Activated CD4-positive, alpha-beta T cell treated with anti-CD3 and anti-CD28 coated beads for 1 hour (primary cell): ENCODE measurements at regions not wholly inside any gene's neighbourhood (a gene's known extent, or its start where the extent isn't known, plus 50 kb on each side); places are given as distances from the start of the nearest gene placed in this dataset.
"Not testable (repeated sequence)": the region's sequence is repeated elsewhere in the genome, so short reads cannot be mapped to it uniquely, and the experiment has no call there.

ENCODE experiments used
- DNase-seq: peaks from one replicate; pipeline ENCODE4 v3.0.0-alpha.2; 2020

DNA sequence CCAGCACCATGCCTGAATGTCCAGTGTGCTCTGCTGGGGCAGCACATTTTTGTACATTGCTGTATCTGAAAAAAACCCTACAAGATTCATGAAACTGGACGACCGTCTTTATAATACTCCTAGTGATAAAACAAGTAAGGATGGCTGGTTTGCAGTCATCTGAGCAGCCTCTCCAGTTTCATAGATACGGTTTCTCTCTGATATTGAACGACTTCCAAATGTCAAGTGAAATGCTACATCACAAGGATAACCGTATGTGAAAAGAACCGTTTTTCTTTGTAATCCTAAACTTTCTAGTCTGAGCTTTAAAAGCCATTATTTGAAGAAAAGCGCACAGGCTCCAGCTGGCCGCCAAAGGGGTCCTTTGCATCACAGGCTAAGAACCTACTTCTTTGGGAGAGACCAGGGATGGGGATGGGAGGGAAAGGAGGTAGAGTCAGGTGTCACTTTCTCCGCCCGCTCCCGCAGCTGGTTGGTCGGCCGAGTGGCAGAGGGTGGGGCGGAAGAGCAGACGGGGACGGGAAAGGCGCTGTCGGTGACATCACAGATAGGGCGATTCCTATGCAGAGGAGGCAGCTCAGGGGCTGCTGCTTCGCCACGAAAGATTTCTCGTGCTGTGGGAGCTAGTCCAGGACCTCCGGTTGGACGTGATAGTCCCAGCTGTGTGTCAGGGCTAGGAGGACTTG, 180.4 kb upstream of the NOTCH2NLA start:
- not testable (repeated sequence) for DNase-seq

DNA sequence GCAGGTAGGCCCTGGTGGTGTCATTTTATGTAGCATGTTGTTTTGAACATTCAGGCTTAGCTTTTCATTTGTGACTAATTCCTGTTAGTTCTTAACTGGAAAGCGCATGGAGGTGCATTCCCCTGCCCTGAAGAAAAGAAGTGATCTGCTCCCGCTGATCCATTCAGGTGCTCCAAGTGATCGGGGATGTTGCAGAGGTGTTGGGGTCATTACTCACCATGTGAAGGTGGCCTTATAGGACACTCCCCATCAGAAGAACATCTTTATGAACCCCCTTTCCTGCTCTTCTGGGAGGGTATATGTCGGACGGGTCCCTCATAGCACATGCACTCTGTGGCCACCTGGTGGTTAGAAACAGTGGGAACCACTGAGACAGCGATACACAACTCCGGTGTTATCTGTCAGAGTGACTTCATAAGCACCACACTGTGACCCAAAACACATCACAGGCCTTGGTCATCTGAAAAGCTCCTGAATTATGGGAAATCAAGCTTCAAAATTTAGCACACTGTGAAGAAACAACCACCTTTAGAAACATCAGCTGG, 172.5 kb upstream of the NOTCH2NLA start:
- DNase-seq: not testable (repeated sequence)

DNA sequence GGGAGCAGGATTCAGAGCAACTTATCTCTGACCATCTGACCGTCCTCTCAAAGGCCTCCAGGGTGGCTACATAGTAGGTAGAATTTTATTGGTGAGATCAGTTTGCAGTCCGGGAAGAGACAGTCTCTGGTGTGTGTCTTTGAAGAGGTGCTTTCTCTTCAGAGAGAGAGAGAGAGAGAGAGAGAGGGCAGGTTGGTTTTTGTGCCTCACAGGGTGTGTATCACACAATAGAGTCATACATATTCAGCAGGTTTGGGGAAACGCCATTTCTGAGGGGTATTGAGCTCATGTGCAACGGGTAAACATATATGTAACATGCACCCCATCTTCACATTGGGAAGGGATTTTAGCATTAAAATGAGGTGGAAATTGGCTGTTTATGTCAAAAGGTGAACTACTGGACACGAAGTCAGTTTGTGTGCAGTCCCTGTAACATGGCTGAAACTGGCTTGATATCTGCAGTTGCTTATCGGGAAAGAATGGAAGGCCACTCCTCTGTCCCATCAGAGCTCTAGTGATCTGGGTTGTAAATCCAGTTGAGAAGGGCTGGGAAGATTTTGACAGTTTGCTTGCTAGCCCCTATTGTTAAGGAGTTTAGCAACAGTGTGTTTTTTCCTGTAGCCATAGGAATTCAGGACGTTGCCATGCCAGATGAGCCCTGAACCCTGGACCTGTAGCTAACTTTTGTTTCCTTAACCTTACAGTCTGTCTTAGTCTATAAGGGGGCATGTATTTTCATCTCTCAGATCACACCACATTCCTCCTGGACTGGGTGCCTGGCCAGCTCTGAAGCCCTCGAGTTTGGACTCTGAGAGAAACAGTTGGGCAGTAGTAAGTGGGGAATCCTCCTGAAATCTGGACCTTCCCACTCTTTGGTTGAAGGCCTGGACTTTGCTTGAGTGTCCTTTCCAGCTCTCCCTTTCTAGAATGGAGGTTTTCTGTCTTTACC, 171.6 kb upstream of the NOTCH2NLA start:
- not testable (repeated sequence) for DNase-seq

DNA sequence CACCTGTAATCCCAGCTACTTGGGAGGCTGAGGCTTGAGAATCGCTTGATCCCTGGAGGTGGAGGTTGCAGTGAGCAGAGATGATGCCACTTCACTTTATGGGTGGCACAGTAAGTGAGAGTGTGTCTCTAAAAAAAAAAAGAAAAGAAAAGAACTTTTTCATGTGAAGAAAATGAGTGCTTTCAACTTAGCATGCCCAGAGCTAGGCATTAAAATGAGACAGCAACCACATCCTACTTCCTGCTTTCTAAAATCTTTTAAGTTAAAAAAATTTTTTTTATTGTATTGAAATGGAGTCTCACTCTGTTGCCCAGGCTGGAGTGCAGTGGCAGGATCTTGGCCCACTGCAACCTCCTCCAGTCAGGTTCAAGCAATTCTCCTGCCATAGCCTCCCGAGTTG, 170.4 kb upstream of the NOTCH2NLA start:
- DNase-seq: not testable (repeated sequence)

DNA sequence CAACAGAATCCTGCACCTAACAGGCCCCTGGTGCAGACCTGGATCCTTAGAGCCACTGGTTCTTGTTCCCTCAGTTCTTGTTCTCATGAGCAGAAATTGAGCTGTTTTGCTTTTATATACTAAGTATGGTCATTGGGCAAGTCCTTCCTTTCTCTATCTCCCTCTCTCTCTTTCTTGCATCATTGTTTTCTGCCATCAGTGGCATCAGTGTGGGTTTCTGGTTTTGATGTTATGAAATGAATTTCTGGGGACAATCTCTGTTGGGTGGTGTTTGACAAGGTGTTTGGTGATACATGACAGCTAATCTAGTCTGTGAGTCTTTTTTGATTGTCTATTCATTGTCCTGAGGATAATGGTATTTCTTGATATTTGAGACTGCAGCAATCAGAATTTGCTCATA, 168.0 kb upstream of the NOTCH2NLA start:
- DNase-seq: not testable (repeated sequence)

DNA sequence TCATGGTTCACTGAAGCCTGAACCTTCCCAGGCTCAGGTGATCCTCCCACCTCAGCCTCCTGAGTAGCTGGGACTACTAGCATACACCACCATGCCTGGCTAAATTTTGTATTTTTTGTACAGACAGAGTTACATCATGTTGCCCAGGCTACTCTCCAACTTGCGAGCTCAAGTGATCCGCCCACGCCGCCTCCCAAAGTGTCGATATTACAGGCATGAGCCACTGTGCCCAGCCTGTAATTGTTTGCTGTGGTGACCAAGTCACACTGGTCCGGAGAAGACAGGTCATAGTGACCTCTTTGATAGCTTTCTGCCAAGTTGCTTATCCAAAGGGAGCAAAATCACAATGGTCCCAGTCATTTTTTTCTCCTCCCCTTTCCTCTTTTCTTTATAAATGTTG, 167.4 kb upstream of the NOTCH2NLA start:
- DNase-seq: not testable (repeated sequence)

DNA sequence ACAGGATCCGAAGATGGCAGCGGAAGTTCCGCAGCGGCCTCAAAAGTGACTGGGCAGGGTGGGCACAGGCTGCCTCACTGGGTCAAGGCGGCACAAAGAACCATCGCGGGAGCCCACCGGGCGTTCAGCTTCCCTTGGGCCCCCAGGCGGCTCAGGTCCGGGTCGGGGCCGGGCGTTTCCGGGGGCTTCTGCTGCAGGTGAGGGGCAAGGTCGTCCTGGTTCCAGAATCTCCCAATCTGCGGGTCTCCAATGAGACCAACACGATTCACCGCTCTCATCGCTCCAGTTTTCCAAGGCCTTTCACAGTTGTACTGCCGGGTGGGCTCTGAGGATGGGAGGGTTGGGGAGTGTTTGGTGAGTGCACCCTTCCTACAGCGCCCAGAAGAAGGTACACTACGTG, 165.0 kb upstream of the NOTCH2NLA start:
- DNase-seq: not testable (repeated sequence)

DNA sequence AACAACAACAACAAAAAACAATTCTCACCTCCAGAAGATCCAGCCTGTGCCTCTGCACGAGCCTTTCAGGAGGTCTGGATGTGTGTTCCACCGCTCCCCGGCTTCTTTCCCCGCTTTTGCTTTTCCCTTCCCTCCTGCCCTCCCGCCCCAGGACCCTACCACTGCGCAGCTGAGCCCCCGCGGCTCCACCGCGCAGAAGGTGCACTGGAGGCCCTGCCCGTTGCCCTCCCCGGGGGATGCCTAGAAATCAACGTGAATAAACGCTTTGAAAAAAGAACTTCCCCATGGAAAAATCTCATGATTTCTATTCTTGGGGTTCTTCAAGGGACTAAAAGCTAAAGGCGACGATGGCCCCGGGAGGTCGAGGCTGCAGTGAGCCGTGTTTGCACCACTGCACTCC, 164.3 kb upstream of the NOTCH2NLA start:
- DNase-seq: not testable (repeated sequence)

DNA sequence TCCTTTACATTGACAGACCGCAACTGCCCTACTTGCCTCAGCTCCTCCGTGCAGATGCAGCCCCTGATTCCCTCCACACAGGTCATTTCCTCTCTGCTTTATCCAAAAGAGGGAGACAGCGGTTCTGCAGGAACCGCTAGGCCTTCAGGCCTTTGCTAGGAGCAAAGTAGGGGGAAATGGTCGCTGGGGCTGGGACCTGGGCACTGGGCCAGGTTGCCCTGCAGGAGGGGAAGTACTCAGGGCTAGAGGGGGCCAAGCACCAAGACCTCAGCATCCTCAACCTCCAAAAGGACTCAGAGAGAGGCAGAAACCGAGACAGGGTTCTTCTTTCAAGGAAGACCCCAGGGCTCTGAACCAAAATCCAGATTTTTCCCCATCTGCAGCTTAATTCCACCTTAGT, 160.4 kb upstream of the NOTCH2NLA start:
- not testable (repeated sequence) for DNase-seq

DNA sequence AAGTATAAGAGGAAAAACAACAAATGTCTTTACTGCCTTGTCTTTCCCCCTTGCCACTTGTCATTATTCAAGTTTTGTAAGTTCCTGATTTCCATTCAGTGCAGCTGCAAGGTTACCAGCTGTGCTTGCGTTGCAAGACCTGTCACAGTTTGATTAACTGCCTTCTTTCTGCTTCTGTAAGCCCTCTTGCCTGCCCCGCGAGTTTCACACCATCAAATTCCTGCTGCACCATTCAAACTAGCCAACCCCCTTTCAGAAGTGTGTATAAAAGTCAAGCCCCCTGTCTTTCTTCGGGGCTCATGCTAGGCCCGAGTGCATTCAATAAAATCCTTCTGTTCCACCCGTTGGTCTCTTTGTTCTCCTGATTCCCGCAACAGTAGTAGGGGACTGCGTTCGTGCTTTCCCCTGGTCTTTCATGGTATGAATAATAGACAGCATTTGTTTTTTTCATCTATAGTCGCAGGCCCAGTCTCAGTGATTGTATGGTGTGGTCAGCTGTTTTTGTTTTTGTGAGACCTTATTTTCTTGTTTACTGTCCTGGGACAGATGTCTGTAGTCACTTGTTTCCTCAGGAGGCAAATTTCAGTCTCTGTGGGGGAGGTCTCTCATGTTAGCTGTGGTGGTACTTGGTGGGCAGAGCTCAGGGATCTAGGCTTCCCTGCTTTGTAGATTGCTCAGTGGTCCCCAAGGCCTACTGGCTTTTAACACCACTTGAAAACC, 159.1 kb upstream of the NOTCH2NLA start:
- not testable (repeated sequence) for DNase-seq

DNA sequence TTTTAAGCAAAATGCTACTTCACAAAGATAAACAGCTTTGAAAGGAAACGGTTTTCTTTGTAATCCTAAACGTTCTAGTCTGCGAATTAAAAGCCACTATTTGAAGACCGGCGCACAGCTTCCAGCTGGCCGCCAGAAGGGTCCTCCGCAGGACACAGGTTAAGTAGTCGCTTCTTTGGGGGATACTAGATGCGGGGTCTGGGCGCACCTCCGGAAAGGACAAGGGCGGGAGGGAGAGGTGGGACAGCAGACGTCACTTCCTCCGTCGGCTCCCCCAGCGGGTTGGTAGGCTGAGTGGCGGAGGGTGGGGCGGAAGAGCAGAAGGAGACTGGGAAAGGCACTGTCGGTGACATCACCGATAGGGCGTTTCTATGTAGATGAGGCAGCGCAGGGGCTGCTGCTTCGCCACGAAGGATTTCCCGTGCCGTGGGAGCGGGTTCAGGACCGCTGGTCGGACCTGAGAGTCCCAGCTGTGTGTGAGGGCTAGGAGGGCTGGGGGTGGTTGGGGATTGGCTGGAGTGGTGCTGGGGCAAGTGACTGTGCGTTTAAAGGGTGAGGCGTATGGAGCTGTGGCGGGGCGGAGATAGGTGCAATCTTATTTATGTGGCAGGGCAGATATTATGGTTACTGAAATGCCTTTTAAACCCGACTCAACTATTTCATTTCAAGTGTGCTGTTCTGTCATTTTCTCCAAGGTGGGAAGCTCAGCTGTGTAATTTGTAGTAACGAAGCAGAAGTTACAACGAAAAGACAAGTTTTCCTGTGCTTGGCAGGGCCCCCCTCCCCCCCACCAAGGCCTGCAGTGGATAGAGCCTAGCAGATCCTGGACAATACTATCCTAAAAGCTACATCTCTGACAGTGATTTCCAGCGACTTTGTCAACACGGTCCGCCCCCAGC, 158.3 kb upstream of the NOTCH2NLA start:
- DNase-seq: peak; percentile 34

DNA sequence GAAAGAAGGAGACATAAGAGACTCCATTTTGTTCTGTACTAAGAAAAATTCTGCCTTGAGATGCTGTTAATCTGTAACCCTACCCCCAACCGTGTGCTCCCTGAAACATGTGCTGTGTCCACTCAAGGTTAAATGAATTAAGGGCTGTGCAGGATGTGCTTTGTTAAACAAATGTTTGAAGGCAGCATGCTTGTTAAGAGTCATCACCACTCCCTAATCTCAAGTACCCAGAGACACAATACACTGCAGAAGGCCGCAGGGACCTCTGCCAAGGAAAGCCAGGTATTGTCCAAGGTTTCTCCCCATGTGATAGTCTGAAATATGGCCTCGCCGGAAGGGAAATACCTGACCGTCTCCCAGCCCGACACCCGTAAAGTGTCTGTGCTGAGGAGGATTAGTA, 152.4 kb upstream of the NOTCH2NLA start:
- not testable (repeated sequence) for DNase-seq

DNA sequence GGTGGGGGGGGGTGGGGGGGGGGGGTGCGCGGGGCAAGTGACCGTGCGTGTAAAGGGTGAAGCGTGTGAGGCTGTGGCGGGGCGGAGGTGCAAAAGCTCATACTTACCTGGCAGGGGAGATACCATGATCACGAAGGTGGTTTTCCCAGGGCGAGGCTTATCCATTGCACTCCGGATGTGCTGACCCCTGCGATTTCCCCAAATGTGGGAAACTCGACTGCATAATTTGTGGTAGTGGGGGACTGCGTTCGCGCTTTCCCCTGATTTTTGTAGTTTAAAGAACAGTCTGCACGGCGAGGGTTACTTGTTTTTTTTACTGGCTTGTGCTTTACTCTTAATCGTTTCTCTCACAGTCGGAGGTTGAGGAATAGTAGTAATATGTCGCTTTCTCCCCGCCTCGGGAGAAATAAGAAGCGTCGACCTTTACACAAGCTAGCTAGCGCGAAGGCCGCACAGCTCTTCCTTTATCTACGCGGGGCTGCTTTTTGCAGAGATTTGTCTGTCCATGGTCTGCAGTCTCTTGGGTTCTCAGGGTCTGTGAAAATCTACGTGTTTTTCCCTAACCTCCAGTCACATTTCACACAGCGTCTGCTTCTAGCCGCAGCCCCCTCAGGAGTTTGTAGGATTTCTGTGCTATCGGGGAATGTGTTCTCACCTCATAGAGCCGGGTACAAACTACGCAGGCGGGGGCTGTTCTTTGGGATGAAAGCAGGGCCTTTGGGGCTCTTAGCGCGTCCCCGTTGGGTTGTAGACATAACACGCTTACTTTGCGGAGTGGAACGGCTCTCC, 148.1 kb upstream of the NOTCH2NLA start:
- peak; percentile 56 for DNase-seq

DNA sequence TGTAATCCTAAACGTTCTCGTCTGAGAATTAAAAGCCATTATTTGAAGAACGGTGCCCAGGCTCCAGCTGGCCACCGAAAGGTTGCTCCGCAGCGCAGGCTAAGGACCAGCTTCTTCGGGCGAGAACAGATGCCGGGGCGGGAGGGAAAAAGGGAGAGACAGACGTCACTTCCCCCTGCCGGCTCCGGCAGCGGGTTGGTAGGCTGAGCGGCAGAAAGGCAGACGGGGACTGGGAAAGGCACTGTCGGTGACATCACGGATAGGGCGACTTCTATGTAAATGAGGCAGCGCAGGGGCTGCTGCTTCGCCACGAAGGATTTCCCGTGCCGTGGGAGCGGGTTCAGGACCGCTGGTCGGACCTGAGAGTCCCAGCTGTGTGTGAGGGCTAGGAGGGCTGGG, 147.5 kb upstream of the NOTCH2NLA start:
- DNase-seq: peak; percentile 78

DNA sequence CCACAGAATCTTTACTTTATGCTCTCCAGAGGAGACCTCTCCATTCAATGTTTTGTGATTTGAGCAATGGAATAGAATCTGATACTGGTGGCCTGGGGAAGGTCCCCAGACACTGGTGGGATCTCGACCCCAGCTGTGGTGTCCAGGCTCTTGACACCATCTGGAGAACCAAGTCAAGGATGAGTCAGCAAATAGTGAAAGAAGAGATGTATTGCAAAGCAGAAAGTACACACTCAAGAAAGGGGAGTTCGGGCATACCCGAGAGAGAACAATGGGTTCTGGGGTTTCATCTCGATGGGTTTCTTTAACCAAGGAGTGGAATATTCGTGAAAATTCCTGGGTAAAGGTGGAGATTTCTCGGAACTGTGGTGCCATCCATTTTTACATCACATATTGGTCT, 146.3 kb upstream of the NOTCH2NLA start:
- DNase-seq: not testable (repeated sequence)

DNA sequence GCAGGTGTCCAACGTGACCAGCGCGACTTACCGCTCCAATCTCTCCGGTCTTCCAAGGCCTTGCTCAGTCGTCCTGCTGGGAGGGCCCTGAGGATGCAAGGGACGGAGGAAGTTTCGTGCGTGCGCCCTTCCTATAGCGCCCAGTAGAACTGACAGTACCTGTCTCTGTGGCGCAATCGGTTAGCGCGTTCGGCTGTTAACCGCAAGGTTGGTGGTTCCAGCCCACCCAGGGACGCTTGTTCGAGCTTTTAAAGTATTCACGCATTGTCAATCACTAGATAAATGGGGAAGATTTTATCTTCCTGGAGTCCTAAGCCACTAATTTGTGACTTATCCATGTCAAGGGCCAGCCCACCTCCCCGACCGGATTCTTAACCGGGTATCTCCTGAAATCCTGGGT, 141.1 kb upstream of the NOTCH2NLA start:
- peak; percentile 25 for DNase-seq

DNA sequence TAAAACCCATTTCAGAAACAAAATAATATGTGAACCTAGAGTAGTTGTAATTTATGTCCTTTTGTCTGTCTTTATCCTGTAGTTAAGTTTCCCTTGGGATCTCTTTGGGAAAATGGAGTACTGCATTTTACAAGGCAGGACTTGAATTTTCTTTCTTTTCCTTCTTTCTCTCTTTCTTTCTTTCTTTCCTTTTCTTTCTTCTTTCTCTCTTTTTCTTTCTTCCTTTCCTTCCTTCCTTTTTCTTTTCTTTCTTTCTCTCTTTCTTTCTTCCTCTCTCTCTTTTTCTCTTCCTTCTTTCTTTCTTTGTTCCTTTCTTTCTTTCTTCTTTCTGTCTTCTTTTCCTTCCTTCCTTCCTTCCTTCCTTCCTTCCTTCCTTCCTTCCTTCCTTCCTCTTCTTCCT, 126.6 kb upstream of the NOTCH2NLA start:
- DNase-seq: not testable (repeated sequence)

DNA sequence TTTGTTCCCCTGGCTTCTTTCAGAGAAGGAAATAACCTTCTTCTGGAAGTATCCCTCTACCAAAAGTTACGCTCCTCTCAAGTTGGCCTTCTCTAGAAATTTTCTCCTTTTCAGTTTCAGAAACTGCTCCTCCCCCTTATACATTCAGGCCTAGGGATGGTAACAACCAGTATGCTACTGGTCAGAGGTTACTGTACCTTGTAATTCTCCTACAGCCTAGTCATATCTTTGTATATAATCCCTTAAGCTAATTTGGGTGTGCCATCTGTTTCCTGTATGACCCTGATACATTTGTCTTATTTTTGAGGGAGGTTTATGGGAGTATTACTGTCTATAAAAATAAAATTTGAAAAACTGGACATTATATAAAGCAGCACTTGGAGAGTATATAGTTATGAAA, 98.0 kb upstream of the NOTCH2NLA start:
- DNase-seq: not testable (repeated sequence)

DNA sequence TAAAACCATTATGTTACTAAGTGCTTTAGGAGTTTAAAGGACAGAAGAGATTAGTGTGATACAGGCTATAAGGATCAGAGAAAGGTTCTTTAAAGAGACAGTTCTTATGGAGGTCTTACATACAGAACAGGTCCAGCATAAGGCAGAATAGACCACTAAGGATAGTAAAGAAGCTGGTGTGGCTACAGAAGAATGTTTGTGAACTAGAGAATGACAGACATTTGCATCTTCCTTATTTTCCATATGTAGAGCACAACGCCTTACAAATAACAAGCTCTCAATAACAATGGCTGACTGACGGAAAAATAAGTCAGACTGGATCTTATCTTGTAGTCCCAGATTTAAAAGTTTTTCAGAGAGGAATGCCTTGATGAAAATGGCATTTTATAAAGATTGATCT, 95.6 kb upstream of the NOTCH2NLA start:
- DNase-seq: not testable (repeated sequence)

DNA sequence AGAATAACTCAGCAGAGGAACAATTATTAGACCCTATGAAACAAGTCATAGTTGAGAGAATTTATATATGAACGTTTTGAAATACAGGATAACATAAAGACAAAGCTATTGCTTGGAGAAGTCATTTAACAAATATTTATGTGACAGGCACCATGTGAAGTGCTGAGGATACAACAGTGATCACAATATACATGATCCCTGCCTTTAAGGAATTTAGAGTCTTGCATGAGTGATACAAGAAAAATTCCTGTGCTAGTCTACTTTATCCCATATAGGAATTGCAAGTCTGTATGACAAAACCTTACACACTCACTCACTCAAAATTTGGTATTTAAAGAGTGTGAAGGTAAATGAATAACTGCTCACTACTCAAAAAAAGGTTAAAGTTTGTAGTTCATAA, 94.5 kb upstream of the NOTCH2NLA start:
- not testable (repeated sequence) for DNase-seq

DNA sequence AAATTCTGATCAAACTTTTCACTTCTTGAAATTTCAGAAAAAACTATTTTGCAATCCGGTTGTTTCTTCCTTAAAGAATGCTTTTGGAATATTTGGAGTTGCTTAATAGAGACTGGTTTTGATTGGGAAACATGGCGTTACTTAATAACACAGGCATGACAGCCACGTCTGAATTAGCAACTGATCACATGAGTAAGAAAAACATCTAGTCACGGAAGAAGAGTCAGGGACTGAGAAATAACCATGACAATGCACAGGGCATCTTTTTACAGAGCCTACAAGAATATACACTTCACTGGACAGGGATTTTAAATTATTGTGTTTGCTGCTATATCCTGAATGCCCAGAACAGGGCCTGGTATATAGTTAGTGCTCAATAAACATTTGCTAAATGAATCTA, 94.1 kb upstream of the NOTCH2NLA start:
- not testable (repeated sequence) for DNase-seq
